Body of pancreas (tissue), 4 donors: ENCODE measurements at regions not wholly inside any gene's neighbourhood (a gene's known extent, or its start where the extent isn't known, plus 50 kb on each side); places are given as distances from the start of the nearest gene placed in this dataset.
"Not testable (repeated sequence)": the region's sequence is repeated elsewhere in the genome, so short reads cannot be mapped to it uniquely, and the experiment has no call there.

Experiments
- POLR2A ChIP-seq, 3 donors: fragments of 450-650 bp; IDR thresholded peaks; one replicate each; pipeline ENCODE4 v1.6.1; 2016; ENCODE audit warnings: antibody characterized with exemption in 3 of 3, mild to moderate bottlenecking in 2 of 3
- TF ChIP-seq, protein P1 (sequence below), 7 experiments: fragments of 450-650 bp in 4 of 7; fragments of 200-600 bp in 3 of 7; sonication (generic) in 3 of 7; IDR thresholded peaks; one replicate each; pipeline ENCODE4 v1.5.1; 2016 to 2019; ENCODE audit warnings: antibody characterized with exemption in 7 of 7

DNA sequence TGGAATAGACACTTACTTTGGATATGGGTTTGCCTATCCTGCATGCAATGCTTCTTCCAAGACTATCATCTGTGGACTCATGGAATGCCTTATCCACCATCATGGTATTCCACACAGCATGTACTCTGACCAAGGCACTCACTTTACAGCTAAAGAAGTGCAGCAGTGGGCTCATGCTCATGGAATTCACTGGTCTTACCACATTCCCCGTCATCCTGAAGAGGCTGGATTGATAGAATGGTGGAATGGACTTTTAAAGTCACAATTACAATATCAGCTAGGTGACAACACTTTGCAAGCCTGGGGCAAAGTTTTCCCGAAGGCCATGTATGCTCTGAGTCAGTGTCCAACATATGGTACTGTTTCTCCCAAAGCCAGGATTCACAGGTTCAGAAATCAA, 199.1 kb downstream of the GJA1 start:
- TF ChIP-seq POLR2A (IDR thresholded peaks at IDR 0.05), result not testable (repeated sequence)
- TF ChIP-seq, protein P1, sequence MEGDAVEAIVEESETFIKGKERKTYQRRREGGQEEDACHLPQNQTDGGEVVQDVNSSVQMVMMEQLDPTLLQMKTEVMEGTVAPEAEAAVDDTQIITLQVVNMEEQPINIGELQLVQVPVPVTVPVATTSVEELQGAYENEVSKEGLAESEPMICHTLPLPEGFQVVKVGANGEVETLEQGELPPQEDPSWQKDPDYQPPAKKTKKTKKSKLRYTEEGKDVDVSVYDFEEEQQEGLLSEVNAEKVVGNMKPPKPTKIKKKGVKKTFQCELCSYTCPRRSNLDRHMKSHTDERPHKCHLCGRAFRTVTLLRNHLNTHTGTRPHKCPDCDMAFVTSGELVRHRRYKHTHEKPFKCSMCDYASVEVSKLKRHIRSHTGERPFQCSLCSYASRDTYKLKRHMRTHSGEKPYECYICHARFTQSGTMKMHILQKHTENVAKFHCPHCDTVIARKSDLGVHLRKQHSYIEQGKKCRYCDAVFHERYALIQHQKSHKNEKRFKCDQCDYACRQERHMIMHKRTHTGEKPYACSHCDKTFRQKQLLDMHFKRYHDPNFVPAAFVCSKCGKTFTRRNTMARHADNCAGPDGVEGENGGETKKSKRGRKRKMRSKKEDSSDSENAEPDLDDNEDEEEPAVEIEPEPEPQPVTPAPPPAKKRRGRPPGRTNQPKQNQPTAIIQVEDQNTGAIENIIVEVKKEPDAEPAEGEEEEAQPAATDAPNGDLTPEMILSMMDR (IDR thresholded peaks at IDR 0.05), result not testable (repeated sequence)
